RKO (cell line): ENCODE measurements at regions not wholly inside any gene's neighbourhood (a gene's known extent, or its start where the extent isn't known, plus 50 kb on each side); places are given as distances from the start of the nearest gene placed in this dataset.
"Not testable (repeated sequence)": the region's sequence is repeated elsewhere in the genome, so short reads cannot be mapped to it uniquely, and the experiment has no call there.

Source experiments
- DNase-seq: peaks from one replicate; pipeline ENCODE4 v3.0.0-alpha.2; 2016; ENCODE audit warnings: low spot score

DNA sequence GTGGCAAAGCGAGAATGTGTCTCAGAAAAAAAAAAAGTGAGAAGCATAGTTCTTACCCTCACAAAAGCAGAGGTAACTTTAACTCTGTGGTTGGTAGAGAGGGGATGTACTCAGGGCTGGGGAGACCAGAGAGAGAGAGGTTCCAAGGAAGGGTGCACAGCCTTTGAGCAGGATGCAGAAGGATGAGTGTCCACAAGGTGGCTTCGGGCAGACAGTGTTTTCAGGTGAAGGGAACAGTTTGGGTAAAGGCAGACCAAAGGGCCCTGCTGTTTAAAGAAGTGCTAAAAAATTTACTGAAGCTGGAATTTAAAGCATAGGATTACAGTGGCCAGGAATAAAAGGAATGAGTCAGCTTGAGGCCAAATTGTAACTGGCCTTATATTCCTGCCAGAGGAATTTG, 2240.6 kb downstream of the EPHA3 start:
- peak; percentile 1 for DNase-seq

- DNase-seq = not testable (repeated sequence)
Measured at GRCh38 chr3:91349072-91349471, 2241.7 kb downstream of the EPHA3 start.

DNA sequence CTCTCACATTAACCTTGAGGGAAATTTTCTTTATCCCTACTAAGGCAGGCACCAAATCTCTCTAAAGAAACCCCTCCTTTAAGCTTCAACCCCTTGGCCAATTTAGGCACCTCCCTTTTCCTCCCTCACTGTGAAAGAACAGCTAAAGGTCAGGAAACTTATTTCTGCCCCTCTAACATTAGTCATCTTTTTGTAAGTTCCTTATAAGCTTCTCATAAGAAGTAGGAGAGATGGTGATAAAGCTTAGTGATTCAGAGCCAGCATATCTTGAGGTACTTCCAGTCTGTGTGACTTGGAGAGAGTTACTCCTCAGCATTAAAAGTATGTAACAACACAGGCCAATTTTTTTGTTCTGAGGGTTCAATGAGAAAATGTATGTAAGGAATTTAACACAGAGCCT, 2244.7 kb downstream of the EPHA3 start:
- not testable (repeated sequence) for DNase-seq

DNA sequence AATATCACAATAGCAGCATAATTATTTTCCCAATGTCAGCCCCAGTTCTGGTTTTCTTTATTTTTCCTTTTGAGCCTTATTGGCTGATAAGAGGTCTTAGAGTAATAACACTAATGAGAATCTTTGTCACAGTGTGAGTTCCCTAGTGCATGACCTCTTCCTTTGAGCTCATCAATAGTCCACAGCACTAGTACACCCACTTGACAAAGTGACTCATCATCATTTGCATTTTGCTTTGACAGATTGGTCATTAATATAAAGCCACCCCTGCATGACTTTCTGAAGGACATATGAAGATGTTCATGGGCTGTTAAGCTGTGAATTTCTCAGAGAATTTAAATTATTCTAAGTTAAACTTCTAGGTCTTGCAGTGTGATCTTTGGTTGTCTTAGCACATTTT, 2251.9 kb downstream of the EPHA3 start:
- not testable (repeated sequence) for DNase-seq

- not testable (repeated sequence) for DNase-seq
Measured at GRCh38 chr3:91383100-91383894, 2275.9 kb downstream of the EPHA3 start.

- not testable (repeated sequence) for DNase-seq
Measured at GRCh38 chr3:91403938-91404337, 2296.5 kb downstream of the EPHA3 start.

DNA sequence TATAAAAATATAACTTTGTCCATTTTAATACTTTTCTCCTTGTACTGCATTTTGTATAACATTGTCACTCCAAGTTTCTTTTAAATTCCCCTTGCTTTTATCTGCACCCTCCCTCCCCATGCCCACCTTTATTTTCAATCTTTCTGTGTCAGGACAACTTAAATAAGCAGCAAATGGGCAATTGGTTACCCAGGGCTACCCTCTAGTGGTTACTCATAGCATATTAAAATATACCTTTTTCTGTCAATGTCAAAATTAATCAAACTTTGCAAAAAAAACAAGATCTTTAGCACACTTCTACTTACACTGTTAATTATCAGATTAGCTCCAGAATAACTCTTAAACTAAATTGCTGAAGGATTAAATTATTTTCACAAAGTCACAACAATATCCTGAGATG, 2334.6 kb downstream of the EPHA3 start:
- DNase-seq = not testable (repeated sequence)

DNA sequence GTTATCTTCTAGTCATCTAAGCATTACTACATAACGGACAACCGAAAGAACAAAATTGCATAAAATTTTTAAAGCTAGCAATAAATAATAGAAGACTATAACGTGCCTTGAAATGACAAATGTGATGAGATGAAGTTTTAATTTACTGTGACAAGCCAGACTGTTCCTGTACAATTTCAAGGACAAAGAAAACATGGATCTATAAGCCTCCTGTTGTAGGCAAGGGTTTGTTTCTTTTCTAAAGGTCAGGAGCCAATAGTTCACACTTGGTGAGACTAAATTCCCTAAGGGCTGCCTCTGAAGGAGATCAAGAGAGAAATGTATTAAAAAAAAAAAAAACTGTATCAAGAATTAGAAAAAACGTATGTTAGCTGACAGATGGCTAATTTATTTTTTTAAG, 2335.1 kb downstream of the EPHA3 start:
- DNase-seq = not testable (repeated sequence)

- DNase-seq = not testable (repeated sequence)
Measured at GRCh38 chr3:91448379-91448778, 2341.0 kb downstream of the EPHA3 start.

DNA sequence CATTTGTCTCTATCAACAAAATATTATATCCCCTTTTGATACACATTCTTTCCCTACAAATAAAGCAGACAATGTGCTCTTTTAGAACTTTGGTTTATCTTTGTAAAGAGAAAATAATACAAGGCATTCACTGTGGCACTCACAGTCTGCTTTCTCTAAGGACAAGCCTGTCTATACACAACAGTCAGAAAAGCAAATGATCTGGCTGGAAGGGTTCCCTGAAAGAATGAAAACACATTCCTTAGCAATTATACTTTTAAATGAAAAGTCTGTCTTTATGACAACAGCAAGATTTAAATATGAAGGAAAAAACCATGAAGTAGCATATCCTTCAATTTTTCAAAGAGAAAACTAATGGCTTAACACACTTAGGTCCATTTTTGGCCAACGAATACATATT, 2359.1 kb downstream of the EPHA3 start:
- not testable (repeated sequence) for DNase-seq

DNA sequence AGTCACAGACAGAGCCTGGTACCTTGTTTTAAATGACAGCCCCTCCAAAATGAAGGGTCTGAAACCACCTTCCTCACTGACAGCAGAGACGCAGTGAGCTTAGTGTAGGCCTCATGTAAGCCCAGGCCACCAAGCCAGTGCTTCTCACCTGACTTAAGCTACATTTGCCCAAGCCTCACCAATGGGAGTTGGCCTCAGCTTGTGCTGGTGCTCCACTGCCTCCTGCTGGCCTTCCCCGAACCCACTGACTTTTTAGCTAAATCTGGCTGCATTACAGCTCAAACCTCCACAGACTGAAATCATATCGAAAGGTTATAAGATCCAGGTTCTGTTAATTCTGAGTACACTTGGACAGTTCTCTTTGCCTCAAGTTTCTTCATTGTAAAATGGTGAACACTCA, 2361.8 kb downstream of the EPHA3 start:
- DNase-seq = not testable (repeated sequence)

GRCh38 chr3:91485026-91485425, 2377.6 kb downstream of the EPHA3 start:
- peak; percentile 55 for DNase-seq

- DNase-seq = not testable (repeated sequence)
Measured at GRCh38 chr3:91485891-91486290, 2378.5 kb downstream of the EPHA3 start.

- DNase-seq = not testable (repeated sequence)
Measured at GRCh38 chr3:91497712-91498111, 2390.3 kb downstream of the EPHA3 start.

DNA sequence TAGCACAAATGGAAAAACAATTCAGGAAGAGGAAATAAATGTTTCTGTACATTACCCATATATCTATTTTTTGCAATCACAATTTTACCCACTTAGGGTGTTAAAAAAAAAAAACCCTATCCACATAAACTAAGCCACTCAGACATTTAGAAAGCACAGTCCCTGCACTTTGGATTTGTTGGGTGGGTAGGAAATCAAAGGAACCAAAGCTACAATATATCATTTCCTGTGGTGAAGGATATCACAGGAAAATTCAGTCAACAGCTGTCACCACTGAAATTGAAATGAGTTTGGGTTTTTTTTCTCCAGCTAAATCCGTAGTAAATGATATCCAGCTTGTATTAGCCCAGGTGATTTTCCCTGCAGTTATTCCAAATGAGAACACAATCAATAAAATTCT, 2392.4 kb downstream of the EPHA3 start:
- DNase-seq = not testable (repeated sequence)

- not testable (repeated sequence) for DNase-seq
Measured at GRCh38 chr3:91504874-91505273, 2397.5 kb downstream of the EPHA3 start.
